Type B pancreatic cell (in vitro differentiated cells): ENCODE measurements at regions not wholly inside any gene's neighbourhood (a gene's known extent, or its start where the extent isn't known, plus 50 kb on each side); places are given as distances from the start of the nearest gene placed in this dataset.

ENCODE experiments used
- DNase-seq: peaks from one replicate; pipeline ENCODE4 v3.0.0; 2021; ENCODE audit warnings: mixed read lengths; ENCODE audit not compliant: unreplicated experiment; ENCODE audit errors: extremely low spot score
- H3K27ac Mint-ChIP-seq: 2 replicates; pipeline ENCODE4 v1.8.0; 2021; ENCODE audit warnings: mild to moderate bottlenecking, mixed read lengths
- H3K27me3 Mint-ChIP-seq: 2 replicates; pipeline ENCODE4 v1.8.0; 2021; ENCODE audit warnings: mixed read lengths
- H3K36me3 Mint-ChIP-seq: 2 replicates; pipeline ENCODE4 v1.8.0; 2021; ENCODE audit warnings: mixed read lengths
- H3K4me1 Mint-ChIP-seq: one replicate; pipeline ENCODE4 v1.8.0; 2021; ENCODE audit warnings: mixed read lengths; ENCODE audit not compliant: unreplicated experiment
- H3K4me3 Mint-ChIP-seq: 2 replicates; pipeline ENCODE4 v1.8.0; 2021; ENCODE audit warnings: mild to moderate bottlenecking, mixed read lengths
- H3K9me3 Mint-ChIP-seq: 2 replicates; pipeline ENCODE4 v1.8.0; 2021; ENCODE audit warnings: mixed read lengths
- CTCF ChIP-seq: fragments of 200-600 bp; sonication (generic); conservative IDR thresholded peaks from 2 replicates; pipeline ENCODE4 v1.5.0; 2021; ENCODE audit warnings: antibody characterized with exemption, mild to moderate bottlenecking

GRCh38 chr4:186819342-186820086 is 95.9 kb upstream of the FAT1 start:
- no peak overlapping the region for H3K4me3 Mint-ChIP-seq
- H3K9me3 Mint-ChIP-seq: no peaks in the 10 kb centered on the region
- no peaks in the 10 kb centered on the region for H3K36me3 Mint-ChIP-seq
- peaks cover 9% of the 10 kb centered on the region for H3K4me1 Mint-ChIP-seq
- H3K27me3 Mint-ChIP-seq: no peaks in the 10 kb centered on the region
- no peak for TF ChIP-seq CTCF
- DNase-seq: no peak
- no peak overlapping the region for H3K27ac Mint-ChIP-seq

- H3K4me1 Mint-ChIP-seq: peaks cover 9% of the 10 kb centered on the region
- H3K27ac Mint-ChIP-seq: no peak overlapping the region
- TF ChIP-seq CTCF: no peak
- no peaks in the 10 kb centered on the region for H3K9me3 Mint-ChIP-seq
- H3K27me3 Mint-ChIP-seq: no peaks in the 10 kb centered on the region
- no peak overlapping the region for H3K4me3 Mint-ChIP-seq
- no peak for DNase-seq
- no peaks in the 10 kb centered on the region for H3K36me3 Mint-ChIP-seq
These were observed 96.8 kb upstream of the FAT1 start for GRCh38 chr4:186820391-186820891.

GRCh38 chr4:186823989-186824388 is 100.3 kb upstream of the FAT1 start:
- no peaks in the 10 kb centered on the region for H3K36me3 Mint-ChIP-seq
- no peak for DNase-seq
- peaks cover 9% of the 10 kb centered on the region for H3K4me1 Mint-ChIP-seq
- no peak for TF ChIP-seq CTCF
- H3K9me3 Mint-ChIP-seq: no peaks in the 10 kb centered on the region
- no peak overlapping the region for H3K4me3 Mint-ChIP-seq
- no peak overlapping the region for H3K27ac Mint-ChIP-seq
- H3K27me3 Mint-ChIP-seq: no peaks in the 10 kb centered on the region

- no peak overlapping the region for H3K4me3 Mint-ChIP-seq
- H3K27me3 Mint-ChIP-seq: peaks cover 2% of the 10 kb centered on the region
These were observed 101.4 kb upstream of the FAT1 start for GRCh38 chr4:186825069-186825468.

GRCh38 chr4:186826006-186826405 is 102.3 kb upstream of the FAT1 start:
- Mint-ChIP-seq H3K27ac (no peak overlapping the region), H3K9me3 (no peaks in the 10 kb centered on the region), H3K36me3 (no peaks in the 10 kb centered on the region), H3K4me1 (no peaks in the 10 kb centered on the region), H3K27me3 (peaks cover 6% of the 10 kb centered on the region), H3K4me3 (no peak overlapping the region)
- no peak for TF ChIP-seq CTCF
- DNase-seq: no peak

More at GRCh38 chr4:186825069-186825468, 101.4 kb upstream of the FAT1 start:
- TF ChIP-seq CTCF: no peak
- Mint-ChIP-seq H3K4me1 (peaks cover 5% of the 10 kb centered on the region), H3K27ac (no peak overlapping the region), H3K36me3 (no peaks in the 10 kb centered on the region), H3K9me3 (no peaks in the 10 kb centered on the region)
- DNase-seq: no peak
